H1 (cell line): ENCODE measurements at regions not wholly inside any gene's neighbourhood (a gene's known extent, or its start where the extent isn't known, plus 50 kb on each side); places are given as distances from the start of the nearest gene placed in this dataset.

Source experiments
- CTCF ChIA-PET: fragments of 300-600 bp; sonication (Branson Sonifier 250); formaldehyde crosslinking; loops from one replicate; lab custom pipeline; 2021; ENCODE audit not compliant: partially characterized antibody; lab: Charles Lee
- POLR2A ChIA-PET: fragments of 300-600 bp; sonication (Branson Sonifier 250); formaldehyde crosslinking; loops from one replicate; lab custom pipeline; 2021; ENCODE audit warnings: inconsistent platforms; ENCODE audit not compliant: partially characterized antibody; lab: Charles Lee
- DNase-seq, 2 experiments: peaks; one replicate each; pipeline versions ENCODE4 v3.0.0 to v3.0.0-alpha.2; 2010 to 2022; ENCODE audit warnings: low spot score in 2 of 2, low read depth in 1 of 2, mixed read lengths in 1 of 2
- FAIRE-seq: peaks from 2 replicates; lab custom pipeline; 2011; peaks lifted over from hg19 to GRCh38; lab: Jason Lieb, UNC
- H2AFZ ChIP-seq: 2 replicates; pipeline ENCODE4 v1.8.1; 2012; ENCODE audit warnings: low read length, inconsistent platforms
- H2AK5ac ChIP-seq: 2 replicates; pipeline ENCODE4 v1.6.1; 2013; ENCODE audit warnings: low read depth, low read length
- H2BK120ac ChIP-seq: replicated peaks from 2 replicates; pipeline ENCODE3; 2013; ENCODE audit warnings: low read depth, low read length, inconsistent platforms
- H2BK12ac ChIP-seq: 2 replicates; pipeline ENCODE4 v1.6.1; 2013; ENCODE audit warnings: low read depth, low read length
- H2BK15ac ChIP-seq: 2 replicates; pipeline ENCODE4 v1.6.1; 2013; ENCODE audit warnings: low read length
- H2BK20ac ChIP-seq: 2 replicates; pipeline ENCODE4 v1.6.1; 2013; ENCODE audit warnings: low read length
- H2BK5ac ChIP-seq: 2 replicates; pipeline ENCODE4 v1.6.1; 2013; ENCODE audit warnings: low read depth, low read length
- H3K14ac ChIP-seq: 2 replicates; pipeline ENCODE4 v1.6.1; 2013; ENCODE audit warnings: inconsistent platforms; ENCODE audit not compliant: insufficient read length
- H3K18ac ChIP-seq: 2 replicates; pipeline ENCODE4 v1.6.1; 2013; ENCODE audit warnings: low read length; ENCODE audit errors: extremely low read depth
- H3K23ac ChIP-seq: 2 replicates; pipeline ENCODE4 v1.6.1; 2013; ENCODE audit warnings: inconsistent platforms; ENCODE audit not compliant: insufficient read length
- H3K23me2 ChIP-seq: 2 replicates; pipeline ENCODE4 v1.6.1; 2013; ENCODE audit warnings: low read depth, low read length
- H3K27ac ChIP-seq: 2 replicates; pipeline ENCODE4 v1.6.1; 2011; ENCODE audit warnings: low read depth, low read length, inconsistent platforms
- H3K27me3 ChIP-seq, 4 experiments: replicated peaks in 1 of 4; 1 replicate in 1 of 4; 2 replicates in 3 of 4; pipeline versions ENCODE4 v1.6.1 to v1.8.1; 2011 to 2013; ENCODE audit warnings: low read length in 3 of 4, mild to moderate bottlenecking in 3 of 4, inconsistent platforms in 2 of 4, mixed read lengths in 2 of 4, moderate library complexity in 1 of 4; ENCODE audit not compliant: control insufficient read depth in 3 of 4, insufficient read depth in 3 of 4; ENCODE audit errors: extremely low read depth in 1 of 4
- H3K36me3 ChIP-seq, 4 experiments: 2 replicates each; pipeline versions ENCODE4 v1.6.1 to v1.8.1; 2011 to 2013; ENCODE audit warnings: mild to moderate bottlenecking in 4 of 4, low read length in 3 of 4, moderate library complexity in 2 of 4, control low read depth in 1 of 4, inconsistent platforms in 1 of 4; ENCODE audit not compliant: insufficient read depth in 4 of 4, control insufficient read depth in 2 of 4
- H3K4ac ChIP-seq: replicated peaks from 2 replicates; pipeline ENCODE3; 2013; ENCODE audit warnings: low read length, low read depth, mixed read lengths, inconsistent platforms; ENCODE audit not compliant: insufficient read length
- H3K4me1 ChIP-seq, 4 experiments: replicated peaks in 1 of 4; 1 replicate in 1 of 4; 2 replicates in 3 of 4; pipeline versions ENCODE4 v1.6.1 to v1.8.1; 2011 to 2013; ENCODE audit warnings: low read length in 3 of 4, inconsistent platforms in 2 of 4, mixed read lengths in 1 of 4; ENCODE audit not compliant: insufficient read depth in 4 of 4, control insufficient read depth in 3 of 4
- H3K4me2 ChIP-seq, 2 experiments: 2 replicates each; pipeline versions ENCODE4 v1.6.1 to v1.8.1; 2011 to 2013; ENCODE audit warnings: low read depth in 2 of 2, low read length in 2 of 2, control low read depth in 1 of 2, inconsistent platforms in 1 of 2, mild to moderate bottlenecking in 1 of 2; ENCODE audit not compliant: insufficient read depth in 1 of 2
- H3K4me3 ChIP-seq, 4 experiments: fragments of 200-600, 300-600 bp in 1 of 4; sonication (generic), shearing (Covaris generic), sonication (Bioruptor Twin) in 1 of 4; 2 replicates each; pipeline versions ENCODE4 v1.5.1 to v1.8.1; 2011 to 2016; ENCODE audit warnings: low read length in 4 of 4, low read depth in 3 of 4, control low read depth in 2 of 4, inconsistent platforms in 2 of 4, mild to moderate bottlenecking in 2 of 4, mixed read lengths in 1 of 4, moderate library complexity in 1 of 4; ENCODE audit not compliant: insufficient read depth in 2 of 4; ENCODE audit errors: extremely low read depth in 1 of 4
- H3K56ac ChIP-seq: replicated peaks from 2 replicates; pipeline ENCODE3; 2013; ENCODE audit warnings: low read depth, mild to moderate bottlenecking, mixed read lengths, low read length, inconsistent platforms; ENCODE audit not compliant: insufficient read length
- H3K79me1 ChIP-seq: 2 replicates; pipeline ENCODE4 v1.6.1; 2013; ENCODE audit warnings: low read depth, low read length, control low read depth
- H3K79me2 ChIP-seq, 2 experiments: 2 replicates each; pipeline versions ENCODE4 v1.6.1 to v1.8.1; 2012 to 2013; ENCODE audit warnings: low read length in 2 of 2, mild to moderate bottlenecking in 2 of 2, inconsistent platforms in 1 of 2; ENCODE audit not compliant: insufficient read depth in 2 of 2, control insufficient read depth in 1 of 2
- H3K9ac ChIP-seq, 4 experiments: replicated peaks in 1 of 4; 1 replicate in 1 of 4; 2 replicates in 3 of 4; pipeline versions ENCODE4 v1.6.1 to v1.8.1; 2011 to 2013; ENCODE audit warnings: low read depth in 3 of 4, low read length in 3 of 4, control low read depth in 2 of 4, mild to moderate bottlenecking in 2 of 4, moderate library complexity in 2 of 4, inconsistent platforms in 1 of 4; ENCODE audit errors: extremely low read depth in 1 of 4
- H3K9me3 ChIP-seq, 2 experiments: 2 replicates each; pipeline versions ENCODE4 v1.6.1 to v1.8.1; 2012 to 2013; ENCODE audit warnings: mild to moderate bottlenecking in 2 of 2, moderate library complexity in 2 of 2, control low read depth in 1 of 2, inconsistent platforms in 1 of 2, low read depth in 1 of 2, low read length in 1 of 2, mixed read lengths in 1 of 2; ENCODE audit not compliant: insufficient read depth in 2 of 2
- H4K20me1 ChIP-seq, 2 experiments: replicated peaks in 1 of 2; 2 replicates each; pipeline versions ENCODE3 to v1.8.1; 2011 to 2013; ENCODE audit warnings: inconsistent platforms in 2 of 2, low read length in 2 of 2, mild to moderate bottlenecking in 1 of 2; ENCODE audit not compliant: insufficient read depth in 2 of 2, control insufficient read depth in 1 of 2
- H4K5ac ChIP-seq: 2 replicates; pipeline ENCODE4 v1.6.1; 2013; ENCODE audit warnings: low read length, low read depth, mixed read lengths, inconsistent platforms; ENCODE audit not compliant: insufficient read length
- H4K8ac ChIP-seq: 2 replicates; pipeline ENCODE4 v1.8.0; 2013; ENCODE audit warnings: mild to moderate bottlenecking, moderate library complexity, low read length, inconsistent platforms; ENCODE audit not compliant: insufficient read depth; ENCODE audit errors: extremely low read depth
- H4K91ac ChIP-seq: replicated peaks from 2 replicates; pipeline ENCODE3; 2013; ENCODE audit warnings: low read length, mixed read lengths, inconsistent platforms; ENCODE audit not compliant: insufficient read length
- ATF2 ChIP-seq: IDR thresholded peaks from 2 replicates; pipeline ENCODE4 v1.6.1; 2012; ENCODE audit warnings: low read length, inconsistent platforms
- JUND ChIP-seq: IDR thresholded peaks from 2 replicates; pipeline ENCODE4 v1.6.1; 2011; ENCODE audit warnings: mild to moderate bottlenecking, improper control_type of control experiment, low read length
- KDM1A ChIP-seq: fragments of 200-600, 300-600 bp; sonication (generic); IDR thresholded peaks from 2 replicates; pipeline ENCODE4 v1.7.1; 2016; ENCODE audit warnings: mild to moderate bottlenecking, low read length, borderline replicate concordance
- POU5F1 ChIP-seq: IDR thresholded peaks from 2 replicates; pipeline ENCODE4 v1.6.1; 2011; ENCODE audit warnings: low read depth, mild to moderate bottlenecking, low read length, moderate library complexity
- SIRT6 ChIP-seq: IDR thresholded peaks from one replicate; pipeline ENCODE4 v1.7.1; 2012; ENCODE audit warnings: low read length, inconsistent platforms
- TBP ChIP-seq: IDR thresholded peaks from 2 replicates; pipeline ENCODE4 v1.6.1; 2011; ENCODE audit warnings: low read depth, low read length, improper control_type of control experiment
- WGBS, 2 experiments: shearing (Covaris generic) in 1 of 2; methylation state at CpG; one replicate each; pipeline versions ENCODE4 v1.1.6 to v1.1.7; 2013 to 2015; ENCODE audit warnings: low lambda C conversion rate in 2 of 2, mixed read lengths in 2 of 2, inconsistent platforms in 1 of 2, low coverage in 1 of 2, missing lambda C conversion rate in 1 of 2; ENCODE audit not compliant: insufficient replicate concordance in 2 of 2, insufficient coverage in 1 of 2, insufficient read length in 1 of 2; ENCODE audit errors: extremely low coverage in 1 of 2, missing lambda C conversion rate in 1 of 2; 5-methylcytosine and 5-hydroxymethylcytosine counted together

DNA sequence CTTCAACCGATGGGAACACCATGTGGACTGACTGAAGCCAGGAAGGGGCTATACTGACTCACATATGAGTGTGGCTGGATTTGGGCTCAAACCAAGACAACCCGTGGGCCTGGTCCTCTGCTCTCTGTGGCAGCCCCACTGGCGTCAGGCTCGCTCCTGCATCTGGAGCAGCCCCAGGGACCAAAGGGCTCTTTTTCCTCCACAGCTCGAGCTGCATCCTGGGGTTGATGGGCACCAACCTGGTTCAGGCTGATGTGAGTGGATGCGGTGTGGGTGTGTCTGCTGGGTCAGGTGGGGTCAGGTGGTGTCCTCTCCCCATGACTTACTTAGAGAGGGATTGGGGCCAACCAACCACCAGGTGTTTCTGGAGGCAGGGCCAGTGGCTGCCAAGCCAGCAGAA lies 303.0 kb upstream of the AJAP1 start:
- no peaks in the 10 kb centered on the region for H3K79me2 ChIP-seq
- no peak overlapping the region for H3K4ac ChIP-seq
- TF ChIP-seq SIRT6, result no peak
- TF ChIP-seq KDM1A, result no peak
- no peak for TF ChIP-seq POU5F1
- no peak for TF ChIP-seq JUND
- TF ChIP-seq ATF2, result no peak
- no peak for TF ChIP-seq TBP
- peaks cover 17 to 45% of the 10 kb centered on the region in 2 experiments; a peak in 3 of 4 replicates for H3K9me3 ChIP-seq
- no peaks in the 10 kb centered on the region for H3K4me1 ChIP-seq
- no peak overlapping the region for H3K27ac ChIP-seq
- no peak overlapping the region for H2BK20ac ChIP-seq
- H3K14ac ChIP-seq, result no peak overlapping the region
- H3K23ac ChIP-seq, result no peak overlapping the region
- H3K4me3 ChIP-seq, result no peak overlapping the region
- H3K79me1 ChIP-seq, result no peaks in the 10 kb centered on the region
- POLR2A ChIA-PET, result no interaction called here
- H2BK120ac ChIP-seq, result no peak overlapping the region
- H4K5ac ChIP-seq, result no peak overlapping the region
- CTCF ChIA-PET, result no interaction called here
- 90% methylated on average over 6 of the region's 6 CpGs; no CpG with 5 or more reads in 1 of the 2 experiments for WGBS, 2 experiments
- no peak overlapping the region for H2AK5ac ChIP-seq
- H4K91ac ChIP-seq, result no peak overlapping the region
- no peaks in the 10 kb centered on the region for H4K20me1 ChIP-seq
- no peak overlapping the region for H2BK15ac ChIP-seq
- no peak overlapping the region for H2BK12ac ChIP-seq
- no peak for DNase-seq
- H3K4me2 ChIP-seq, result no peak overlapping the region
- H3K27me3 ChIP-seq, result no peaks in the 10 kb centered on the region
- no peak overlapping the region for H3K18ac ChIP-seq
- H3K23me2 ChIP-seq, result no peaks in the 10 kb centered on the region; the same call in 1 of the 2 replicates
- no peak overlapping the region; the same call in 1 of the 2 replicates for H4K8ac ChIP-seq
- H3K56ac ChIP-seq, result no peak overlapping the region
- H3K36me3 ChIP-seq, result no peaks in the 10 kb centered on the region
- H2BK5ac ChIP-seq, result no peak overlapping the region
- no peak overlapping the region for H2AFZ ChIP-seq
- FAIRE-seq, result no peak
- no peak overlapping the region for H3K9ac ChIP-seq
